NCI-H748 treated with DMSO at 0.1 percent for 48 hours (cell line): ENCODE measurements at regions not wholly inside any gene's neighbourhood (a gene's known extent, or its start where the extent isn't known, plus 50 kb on each side); places are given as distances from the start of the nearest gene placed in this dataset.
"Not testable (repeated sequence)": the region's sequence is repeated elsewhere in the genome, so short reads cannot be mapped to it uniquely, and the experiment has no call there.

Experiments
- DNase-seq: peaks from one replicate; lab custom pipeline; 2025; lab: John Stamatoyannopoulos, UW

- DNase-seq = no peak
Measured at GRCh38 chr10:4437791-4438190, 388.2 kb upstream of the AKR1E2 start.

DNA sequence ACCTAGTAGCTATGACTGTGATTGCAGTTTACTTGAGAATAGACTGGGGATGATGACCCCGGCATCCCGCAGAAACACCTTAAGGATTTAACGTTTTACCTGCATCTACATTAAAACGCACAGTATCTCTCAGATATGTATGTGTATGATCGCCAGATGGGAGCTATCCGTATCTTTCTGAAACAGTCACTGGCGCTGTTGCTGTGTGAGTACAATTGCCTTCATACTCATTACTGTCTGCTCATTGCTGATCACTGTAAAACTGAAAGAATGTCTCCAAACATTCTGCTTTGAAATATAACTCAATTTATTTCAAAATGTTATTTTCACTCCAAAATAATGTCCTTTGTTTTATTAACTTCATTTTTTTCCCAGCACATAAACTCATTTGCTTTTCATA, 388.9 kb upstream of the AKR1E2 start:
- DNase-seq = no peak

DNA sequence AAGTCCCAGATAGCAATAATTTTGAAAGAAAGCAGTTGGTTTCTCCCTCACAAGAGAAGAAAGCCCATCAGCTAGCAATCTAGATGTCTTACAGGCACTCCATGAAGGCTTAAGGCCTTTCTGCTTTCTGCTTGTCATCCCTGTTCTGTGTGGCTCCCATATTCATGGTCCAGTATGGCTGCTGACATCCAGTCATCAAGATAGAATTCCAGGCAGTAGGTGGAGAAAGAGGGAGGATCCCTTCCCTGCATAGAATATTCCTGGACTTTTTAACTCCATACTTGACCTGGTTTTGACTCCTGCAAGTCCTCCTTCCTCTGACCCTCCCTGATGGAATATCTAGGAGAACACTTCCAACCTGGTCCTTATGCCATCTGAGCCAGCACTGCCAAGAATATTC, 389.9 kb upstream of the AKR1E2 start:
- DNase-seq = no peak

DNA sequence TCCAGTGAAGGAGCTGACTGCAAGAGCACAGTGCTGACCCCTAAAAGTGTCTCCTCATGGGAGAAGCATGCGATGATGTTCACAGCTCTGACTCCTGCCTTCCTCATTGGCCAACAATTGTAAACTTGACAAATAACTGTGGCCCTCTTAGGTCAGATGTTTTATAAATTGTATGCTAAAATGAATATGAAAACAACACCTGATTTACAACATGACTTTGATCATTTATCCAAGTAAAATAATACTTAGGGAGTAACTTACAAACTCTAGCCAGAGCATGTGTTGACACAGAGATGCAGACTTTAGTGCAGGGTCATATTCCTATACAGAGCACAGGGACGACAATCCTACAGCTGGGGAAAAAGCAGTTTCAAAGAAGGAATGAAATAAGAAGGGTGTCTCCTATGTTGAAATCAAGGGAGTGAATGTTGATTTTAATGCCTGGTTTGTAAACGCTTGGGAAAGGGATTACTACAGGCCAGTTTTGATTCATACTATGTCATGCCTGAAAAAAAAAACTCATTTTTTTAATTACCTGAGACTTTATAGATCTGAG, 391.4 kb upstream of the AKR1E2 start:
- no peak for DNase-seq

DNA sequence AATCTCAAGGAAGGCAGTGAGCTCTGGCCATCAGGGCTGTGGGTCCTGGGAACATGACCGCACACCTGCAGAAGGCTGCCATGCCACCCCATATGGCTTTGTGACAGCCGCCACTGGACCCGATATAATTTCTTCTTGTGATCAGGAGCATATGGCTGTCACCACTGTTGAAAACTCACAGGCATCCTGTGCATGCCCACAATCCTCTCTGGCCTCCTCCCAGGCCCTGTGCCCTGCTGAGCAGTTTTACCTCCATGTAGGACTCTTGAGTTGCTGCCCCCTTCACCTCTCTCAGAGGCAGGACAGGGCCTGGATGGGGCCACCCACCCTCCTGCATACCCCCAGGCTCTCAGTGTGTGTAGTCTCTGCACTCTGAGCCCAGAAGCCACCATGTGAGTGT, 391.9 kb upstream of the AKR1E2 start:
- DNase-seq = no peak

GRCh38 chr10:4431114-4431863, 394.7 kb upstream of the AKR1E2 start:
- DNase-seq = no peak

GRCh38 chr10:4429571-4429970, 396.4 kb upstream of the AKR1E2 start:
- no peak for DNase-seq

GRCh38 chr10:4427532-4427931, 398.5 kb upstream of the AKR1E2 start:
- no peak for DNase-seq

DNA sequence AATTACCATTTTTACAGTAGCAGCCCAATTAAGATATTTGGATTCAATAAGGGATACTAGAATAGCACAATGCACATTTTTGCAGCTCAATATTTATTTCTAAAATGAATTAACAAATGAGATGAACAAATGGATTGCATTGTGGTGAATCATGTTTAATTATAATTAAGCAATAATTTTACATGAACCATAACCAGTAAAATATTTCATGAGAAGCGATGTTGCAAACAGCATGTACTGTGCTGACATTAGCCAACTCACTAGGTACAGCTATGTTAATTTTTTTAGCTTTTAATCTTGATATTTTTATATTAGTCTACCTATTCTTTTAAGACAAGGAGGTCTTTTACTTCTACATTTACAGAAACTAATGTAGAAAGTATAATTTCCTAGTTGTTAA, 399.1 kb upstream of the AKR1E2 start:
- no peak for DNase-seq

- no peak for DNase-seq
Measured at GRCh38 chr10:4409319-4409718, 416.7 kb upstream of the AKR1E2 start.

DNA sequence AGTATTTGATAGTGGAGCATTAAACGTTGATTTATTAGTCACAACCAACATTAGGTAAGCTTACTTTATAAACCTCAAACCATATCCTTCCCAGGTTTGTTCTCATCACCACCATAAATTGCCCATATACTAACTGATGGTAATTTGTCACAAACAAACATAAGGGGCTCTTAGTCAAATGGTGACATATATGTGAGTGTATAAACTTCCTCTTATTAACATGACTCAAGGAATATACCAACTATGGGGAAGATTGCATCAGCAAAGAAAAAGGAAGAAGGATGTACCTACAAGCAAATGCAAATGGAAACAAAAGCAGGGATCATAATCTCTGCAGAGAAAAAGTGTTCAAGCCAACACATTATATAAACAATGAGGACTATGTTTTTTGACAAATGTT, 418.2 kb upstream of the AKR1E2 start:
- DNase-seq = no peak

- DNase-seq = no peak
Measured at GRCh38 chr10:4405828-4406227, 420.2 kb upstream of the AKR1E2 start.

GRCh38 chr10:4403638-4404252, 422.3 kb upstream of the AKR1E2 start:
- DNase-seq = no peak

GRCh38 chr10:4401080-4401479, 424.9 kb upstream of the AKR1E2 start:
- not testable (repeated sequence) for DNase-seq

GRCh38 chr10:4399556-4399955, 426.5 kb upstream of the AKR1E2 start:
- DNase-seq = no peak

DNA sequence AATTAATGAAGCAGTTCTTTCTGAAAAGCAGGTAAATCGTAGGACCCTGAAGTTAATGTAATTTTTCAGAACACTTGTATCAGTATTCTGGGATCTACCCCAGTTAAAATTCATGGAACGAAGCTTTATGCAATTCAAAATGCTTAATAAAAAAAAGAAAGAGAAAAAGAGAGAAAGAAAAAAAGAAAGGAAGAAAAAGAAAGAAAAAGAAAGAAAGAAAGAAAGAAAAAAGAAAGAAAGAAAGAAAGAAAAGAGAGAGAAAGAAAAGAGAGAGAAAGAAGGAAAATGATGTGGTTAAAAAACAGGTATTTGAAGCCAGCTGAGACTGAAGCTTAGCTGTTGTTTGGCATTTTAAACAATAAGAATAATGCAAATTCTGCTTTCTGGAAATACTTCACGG, 427.4 kb upstream of the AKR1E2 start:
- no peak for DNase-seq

DNA sequence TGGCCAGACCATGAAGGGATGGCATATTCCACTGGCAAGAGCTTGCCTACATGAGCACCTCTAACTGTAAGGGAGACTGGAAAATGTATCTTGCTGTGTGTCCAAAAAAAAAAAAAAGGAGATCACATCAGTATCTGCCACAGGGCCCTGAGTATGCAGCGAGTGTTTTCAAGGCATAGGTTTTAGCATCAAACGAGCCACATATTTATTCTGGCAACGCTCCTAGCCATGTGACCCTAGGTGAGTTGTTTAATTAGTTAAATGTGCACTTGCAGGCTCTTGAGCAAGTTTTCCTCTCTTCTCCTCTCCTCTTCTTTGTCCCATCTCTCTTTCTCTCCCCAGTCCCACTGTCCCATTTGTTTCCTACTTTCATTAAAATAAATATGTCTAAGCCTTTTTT, 428.7 kb upstream of the AKR1E2 start:
- DNase-seq = peak; percentile 4

- DNase-seq = peak; percentile 43
Measured at GRCh38 chr10:4396401-4397283, 429.4 kb upstream of the AKR1E2 start.

DNA sequence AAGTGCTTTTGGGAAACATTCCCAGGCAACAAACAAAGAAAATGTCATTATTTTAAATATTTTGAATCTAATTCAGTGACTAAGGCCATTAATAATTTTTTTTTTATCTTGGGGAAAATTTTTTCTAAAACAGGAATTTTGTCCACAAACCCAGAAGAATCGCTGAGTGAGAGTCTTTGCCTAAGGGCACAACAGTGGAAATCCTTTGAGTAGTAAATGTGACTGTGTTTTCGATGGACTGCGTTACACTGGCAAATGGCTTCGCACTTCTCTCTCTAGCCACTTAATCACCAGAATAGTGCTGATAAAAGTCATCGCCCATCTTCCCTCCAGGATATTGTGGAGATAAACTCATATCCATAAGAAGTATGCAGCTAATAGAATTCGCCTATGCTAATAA, 430.3 kb upstream of the AKR1E2 start:
- no peak for DNase-seq

DNA sequence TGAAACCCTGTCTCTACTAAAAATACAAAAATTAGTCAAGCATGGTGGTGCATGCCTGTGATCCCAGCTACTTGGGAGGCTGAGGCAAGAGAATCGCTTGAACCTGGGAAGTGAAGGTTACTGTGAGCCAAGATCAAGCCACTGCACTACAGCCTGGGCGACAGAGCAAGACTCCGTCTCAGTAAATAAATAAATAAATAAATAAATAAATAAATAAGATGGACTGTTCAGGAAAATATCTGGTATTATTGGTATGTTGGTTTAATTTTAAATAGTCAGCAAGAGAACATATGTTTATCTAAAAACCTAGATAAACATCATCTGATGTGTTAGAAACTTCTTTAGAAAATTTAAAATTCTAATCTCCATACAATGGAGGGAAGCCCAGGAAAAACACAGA, 431.6 kb upstream of the AKR1E2 start:
- not testable (repeated sequence) for DNase-seq

DNA sequence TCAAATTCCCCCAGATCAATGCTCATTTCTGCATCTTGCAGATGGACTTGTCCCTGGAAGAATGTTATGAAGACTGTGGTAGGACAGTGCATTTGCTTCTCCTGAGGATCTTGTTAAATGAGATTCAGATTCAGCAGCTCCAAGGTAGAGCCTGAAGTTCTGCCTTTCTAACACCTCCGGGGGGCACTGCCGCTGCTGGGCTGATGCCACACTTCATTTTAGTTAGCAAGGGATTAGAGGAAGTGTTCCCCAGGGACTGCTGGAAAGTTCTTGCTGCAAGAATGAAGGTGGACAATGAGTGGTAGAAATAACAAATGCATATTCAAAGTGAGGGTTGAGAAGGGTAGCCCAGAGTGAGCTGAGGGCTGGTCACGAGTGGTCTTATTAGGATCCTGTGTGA, 434.3 kb upstream of the AKR1E2 start:
- DNase-seq = no peak

DNA sequence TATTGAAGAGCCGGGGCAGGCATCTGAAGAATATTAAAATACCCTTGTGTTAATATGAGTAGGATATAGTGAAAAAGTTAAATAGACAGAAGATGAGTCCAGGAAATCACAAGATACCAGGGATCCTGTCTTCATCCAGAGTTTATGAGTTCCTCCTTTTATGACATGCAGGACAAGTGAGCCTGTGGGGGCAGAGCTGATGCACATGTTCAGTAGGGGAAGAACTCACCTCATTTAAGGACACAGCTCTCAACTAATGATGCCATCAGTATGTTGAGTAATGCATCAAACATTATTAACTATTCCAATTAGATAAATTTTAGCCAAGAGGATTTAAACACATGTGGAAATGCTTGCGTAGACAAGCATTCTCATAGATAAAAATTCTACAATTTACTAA, 435.8 kb upstream of the AKR1E2 start:
- no peak for DNase-seq
